ENCODE measurements at regions not wholly inside any gene's neighbourhood (a gene's known extent, or its start where the extent isn't known, plus 50 kb on each side); places are given as distances from the start of the nearest gene placed in this dataset.

GRCh38 chr2:216970359-216970915, 110.6 kb upstream of the TNP1 start:
- H3K4me3 Mint-ChIP-seq: no peak overlapping the region
- H3K36me3 Mint-ChIP-seq (ENCODE audit: insufficient read depth): no peaks in the 10 kb centered on the region
- ATAC-seq (replicated peaks; ENCODE audit: extremely low read depth, poor library complexity, severe bottlenecking): no peak
- peaks cover 16% of the 10 kb centered on the region for H3K27me3 Mint-ChIP-seq
- no peak overlapping the region for H3K27ac Mint-ChIP-seq (ENCODE audit: low read depth)
- H3K9me3 Mint-ChIP-seq: no peaks in the 10 kb centered on the region
- DNase-seq (ENCODE audit: low spot score in 2 of 2): no peak
- no peaks in the 10 kb centered on the region for H3K4me1 Mint-ChIP-seq

DNA sequence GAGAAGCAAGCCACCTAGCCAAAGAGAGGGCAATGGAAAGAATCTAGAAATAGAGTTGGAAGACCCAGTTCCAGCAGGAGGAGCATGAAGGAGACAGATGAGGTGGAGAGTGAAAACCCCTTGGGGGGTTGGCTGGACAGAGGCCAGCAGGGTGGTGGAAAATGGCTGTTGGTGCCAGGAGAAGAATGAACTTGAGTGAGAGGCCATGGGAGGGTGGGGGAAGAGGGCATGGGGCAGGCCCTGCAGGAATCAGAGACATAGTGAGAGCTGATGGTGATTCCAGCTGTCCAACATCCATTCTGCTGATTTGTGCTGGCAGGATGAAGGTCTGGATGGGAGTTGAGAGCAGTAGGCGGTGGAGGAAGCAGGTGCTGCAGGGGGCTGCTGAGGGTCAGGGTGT, 108.0 kb upstream of the TNP1 start:
- no peak for ATAC-seq (replicated peaks; ENCODE audit: extremely low read depth, poor library complexity, severe bottlenecking)
- DNase-seq (ENCODE audit: low spot score in 2 of 2): no peak
- no peak overlapping the region for H3K27ac Mint-ChIP-seq (ENCODE audit: low read depth)

GRCh38 chr2:216960671-216961268, 100.9 kb upstream of the TNP1 start:
- ATAC-seq (replicated peaks; ENCODE audit: extremely low read depth, poor library complexity, severe bottlenecking) (no peak), DNase-seq (ENCODE audit: low spot score in 2 of 2) (no peak)
- Mint-ChIP-seq H3K9me3 (no peaks in the 10 kb centered on the region), H3K4me3 (no peak overlapping the region), H3K27ac (ENCODE audit: low read depth) (no peak overlapping the region), H3K4me1 (no peaks in the 10 kb centered on the region), H3K27me3 (no peaks in the 10 kb centered on the region), H3K36me3 (ENCODE audit: insufficient read depth) (no peaks in the 10 kb centered on the region)

More for the DNA sequence above, 108.0 kb upstream of the TNP1 start:
- Mint-ChIP-seq H3K4me3 (no peak overlapping the region), H3K27me3 (peaks cover 16% of the 10 kb centered on the region), H3K9me3 (no peaks in the 10 kb centered on the region), H3K4me1 (no peaks in the 10 kb centered on the region), H3K36me3 (ENCODE audit: insufficient read depth) (no peaks in the 10 kb centered on the region)

DNA sequence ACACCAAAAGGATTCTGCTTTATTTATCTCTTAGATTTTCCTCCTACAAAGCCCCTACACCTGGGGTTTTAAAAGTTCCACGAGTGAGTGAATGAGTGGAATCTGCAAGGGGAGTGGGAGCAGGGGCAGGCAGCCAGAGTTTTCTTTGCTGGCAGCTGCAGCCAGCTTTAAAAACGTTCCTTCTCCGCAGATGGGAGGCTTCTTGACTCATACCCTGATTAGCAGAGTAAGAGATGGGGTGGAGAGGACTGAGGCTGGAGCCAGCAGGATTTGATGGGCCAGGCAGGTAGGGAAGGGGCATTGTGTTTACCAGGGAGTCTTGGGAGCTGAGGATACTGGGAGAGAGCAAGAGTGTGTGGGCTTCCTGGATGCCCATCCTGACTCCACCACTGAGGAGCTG, 99.6 kb upstream of the TNP1 start:
- Mint-ChIP-seq H3K36me3 (ENCODE audit: insufficient read depth) (no peaks in the 10 kb centered on the region), H3K27me3 (no peaks in the 10 kb centered on the region), H3K27ac (ENCODE audit: low read depth) (no peak overlapping the region), H3K9me3 (no peaks in the 10 kb centered on the region), H3K4me3 (no peak overlapping the region), H3K4me1 (no peaks in the 10 kb centered on the region)
- ATAC-seq (replicated peaks; ENCODE audit: extremely low read depth, poor library complexity, severe bottlenecking): no peak
- DNase-seq (ENCODE audit: low spot score in 2 of 2): no peak

DNA sequence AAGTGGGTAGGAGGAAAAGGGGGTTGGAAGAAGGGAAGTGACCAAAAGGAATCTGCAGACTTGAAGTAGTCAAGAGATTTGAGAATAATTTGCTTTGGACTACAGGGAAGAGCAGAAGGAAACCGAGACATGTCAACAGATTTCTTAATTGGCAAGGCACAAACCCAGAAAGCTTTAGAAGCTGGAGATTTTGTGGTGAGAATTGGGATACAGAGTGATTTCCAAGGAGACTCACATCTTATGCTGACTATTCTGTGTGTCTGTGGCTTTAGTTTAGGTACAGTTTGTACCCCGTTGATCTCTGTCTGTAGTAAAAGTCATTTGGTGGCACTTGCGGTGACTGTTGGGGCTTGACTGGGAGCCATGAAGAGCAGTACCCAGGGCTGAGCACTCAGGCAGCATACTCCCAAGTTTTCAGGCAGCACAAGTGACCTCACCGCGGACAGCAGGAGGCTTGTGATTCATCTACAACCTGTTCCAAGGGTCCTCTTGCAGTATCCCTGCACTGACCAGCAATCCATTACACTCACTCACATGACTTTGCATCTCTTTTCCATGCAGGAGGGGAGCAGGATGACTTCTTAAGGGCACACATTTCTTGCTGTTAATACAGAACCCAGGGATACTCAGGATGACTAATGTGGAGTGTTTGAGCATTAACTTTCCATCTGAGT, 97.1 kb upstream of the TNP1 start:
- no peak overlapping the region for H3K27ac Mint-ChIP-seq (ENCODE audit: low read depth)
- DNase-seq (ENCODE audit: low spot score in 2 of 2) (no peak), ATAC-seq (replicated peaks; ENCODE audit: extremely low read depth, poor library complexity, severe bottlenecking) (no peak)
- H3K9me3 Mint-ChIP-seq: peaks cover 11% of the 10 kb centered on the region
- H3K27me3 Mint-ChIP-seq: no peaks in the 10 kb centered on the region
- no peaks in the 10 kb centered on the region for H3K36me3 Mint-ChIP-seq (ENCODE audit: insufficient read depth)
- no peak overlapping the region for H3K4me3 Mint-ChIP-seq
- no peaks in the 10 kb centered on the region for H3K4me1 Mint-ChIP-seq

- DNase-seq (ENCODE audit: low spot score in 2 of 2): no peak
- Mint-ChIP-seq H3K4me3 (no peak overlapping the region), H3K4me1 (no peaks in the 10 kb centered on the region), H3K36me3 (ENCODE audit: insufficient read depth) (no peaks in the 10 kb centered on the region), H3K27me3 (peaks cover 4% of the 10 kb centered on the region), H3K9me3 (peaks cover 11% of the 10 kb centered on the region), H3K27ac (ENCODE audit: low read depth) (no peak overlapping the region)
- ATAC-seq (replicated peaks; ENCODE audit: extremely low read depth, poor library complexity, severe bottlenecking): no peak
Observed at GRCh38 chr2:216951171-216951570, 91.3 kb upstream of the TNP1 start.

DNA sequence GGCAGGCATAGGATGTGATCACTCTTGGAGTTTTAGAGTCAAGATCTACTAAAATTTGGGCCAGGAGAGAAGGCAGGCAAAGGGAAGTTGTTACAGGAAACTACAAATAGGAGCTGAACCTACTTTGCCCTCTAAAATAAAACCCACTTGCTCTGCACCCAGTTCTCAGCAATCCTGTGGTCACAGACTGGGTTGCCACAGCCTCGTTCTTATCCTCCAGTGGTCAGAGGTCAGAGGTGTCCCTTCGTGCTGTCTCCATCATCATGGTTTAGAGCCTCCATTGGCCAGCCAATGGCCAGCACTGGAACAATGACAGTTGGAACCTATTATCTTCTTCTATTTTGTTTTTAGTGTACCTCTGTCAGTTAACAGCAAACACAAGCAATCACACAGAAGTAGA, 90.7 kb upstream of the TNP1 start:
- ATAC-seq (replicated peaks; ENCODE audit: extremely low read depth, poor library complexity, severe bottlenecking) (no peak), DNase-seq (ENCODE audit: low spot score in 2 of 2) (no peak)
- H3K9me3 Mint-ChIP-seq: peaks cover 11% of the 10 kb centered on the region
- no peaks in the 10 kb centered on the region for H3K36me3 Mint-ChIP-seq (ENCODE audit: insufficient read depth)
- peaks cover 9% of the 10 kb centered on the region for H3K27me3 Mint-ChIP-seq
- H3K4me3 Mint-ChIP-seq: no peak overlapping the region
- no peaks in the 10 kb centered on the region for H3K4me1 Mint-ChIP-seq
- no peak overlapping the region for H3K27ac Mint-ChIP-seq (ENCODE audit: low read depth)

- peaks cover 11% of the 10 kb centered on the region for H3K9me3 Mint-ChIP-seq
- peaks cover 9% of the 10 kb centered on the region for H3K27me3 Mint-ChIP-seq
- no peak overlapping the region for H3K4me3 Mint-ChIP-seq
- DNase-seq (ENCODE audit: low spot score in 2 of 2) (no peak), ATAC-seq (replicated peaks; ENCODE audit: extremely low read depth, poor library complexity, severe bottlenecking) (no peak)
- no peaks in the 10 kb centered on the region for H3K36me3 Mint-ChIP-seq (ENCODE audit: insufficient read depth)
- no peak overlapping the region for H3K27ac Mint-ChIP-seq (ENCODE audit: low read depth)
- no peaks in the 10 kb centered on the region for H3K4me1 Mint-ChIP-seq
Observed at GRCh38 chr2:216949700-216950413, 90.0 kb upstream of the TNP1 start.

DNA sequence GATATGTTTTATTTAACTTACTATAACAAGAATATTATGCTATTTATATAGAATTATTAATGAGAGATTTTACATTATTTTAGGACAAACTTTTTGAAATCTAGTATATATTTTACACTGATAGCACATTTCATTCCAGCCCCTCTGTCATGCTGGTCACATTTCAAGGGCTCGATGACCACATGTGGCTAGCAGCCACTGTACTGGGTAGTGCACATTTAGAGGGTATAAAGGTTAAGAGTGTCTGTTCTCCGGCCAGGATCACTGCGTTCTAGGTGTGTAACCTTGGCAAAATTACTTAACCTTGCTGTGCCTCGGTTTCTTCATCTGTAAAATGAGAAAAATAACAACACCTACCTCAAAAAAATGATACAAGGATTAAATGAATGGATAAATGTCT, 87.2 kb upstream of the TNP1 start:
- ATAC-seq (replicated peaks; ENCODE audit: extremely low read depth, poor library complexity, severe bottlenecking) (no peak), DNase-seq (ENCODE audit: low spot score in 2 of 2) (no peak)
- Mint-ChIP-seq H3K27me3 (peaks cover 9% of the 10 kb centered on the region), H3K36me3 (ENCODE audit: insufficient read depth) (no peaks in the 10 kb centered on the region), H3K4me3 (no peak overlapping the region), H3K9me3 (no peaks in the 10 kb centered on the region), H3K27ac (ENCODE audit: low read depth) (no peak overlapping the region), H3K4me1 (no peaks in the 10 kb centered on the region)

- Mint-ChIP-seq H3K27me3 (peaks cover 9% of the 10 kb centered on the region), H3K4me1 (no peaks in the 10 kb centered on the region), H3K9me3 (no peaks in the 10 kb centered on the region), H3K4me3 (no peak overlapping the region), H3K36me3 (ENCODE audit: insufficient read depth) (no peaks in the 10 kb centered on the region), H3K27ac (ENCODE audit: low read depth) (no peak overlapping the region)
- ATAC-seq (replicated peaks; ENCODE audit: extremely low read depth, poor library complexity, severe bottlenecking) (no peak), DNase-seq (ENCODE audit: low spot score in 2 of 2) (no peak)
Observed at GRCh38 chr2:216944733-216945132, 84.9 kb upstream of the TNP1 start.

DNA sequence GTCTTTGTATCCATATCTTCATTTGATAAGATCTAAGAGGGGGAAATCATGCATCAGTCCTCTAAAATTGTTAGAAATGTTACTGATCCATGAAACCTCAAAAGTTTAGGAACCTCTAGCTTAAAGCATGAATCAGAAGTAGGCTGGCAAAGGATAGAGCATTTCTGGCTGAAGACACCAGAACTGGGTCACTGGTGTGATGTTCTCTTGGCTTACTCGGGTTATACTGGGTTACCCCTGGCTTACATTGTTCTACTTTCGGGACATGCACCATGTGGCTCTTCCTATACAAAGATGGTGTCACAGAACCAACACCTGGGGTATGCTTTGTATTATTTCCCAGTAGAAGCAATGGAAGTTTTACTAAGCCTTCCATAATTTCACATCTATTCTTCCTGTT, 83.2 kb upstream of the TNP1 start:
- Mint-ChIP-seq H3K36me3 (ENCODE audit: insufficient read depth) (no peaks in the 10 kb centered on the region), H3K27me3 (peaks cover 9% of the 10 kb centered on the region), H3K9me3 (no peaks in the 10 kb centered on the region), H3K4me1 (no peaks in the 10 kb centered on the region), H3K4me3 (no peak overlapping the region), H3K27ac (ENCODE audit: low read depth) (no peak overlapping the region)
- no peak for DNase-seq (ENCODE audit: low spot score in 2 of 2)
- no peak for ATAC-seq (replicated peaks; ENCODE audit: extremely low read depth, poor library complexity, severe bottlenecking)

- Mint-ChIP-seq H3K27ac (ENCODE audit: low read depth) (no peak overlapping the region), H3K9me3 (no peaks in the 10 kb centered on the region), H3K36me3 (ENCODE audit: insufficient read depth) (no peaks in the 10 kb centered on the region), H3K27me3 (peaks cover 9% of the 10 kb centered on the region), H3K4me3 (no peak overlapping the region), H3K4me1 (no peaks in the 10 kb centered on the region)
- ATAC-seq (replicated peaks; ENCODE audit: extremely low read depth, poor library complexity, severe bottlenecking) (no peak), DNase-seq (ENCODE audit: low spot score in 2 of 2) (no peak)
Observed at GRCh38 chr2:216942465-216942864, 82.6 kb upstream of the TNP1 start.

GRCh38 chr2:216942016-216942415, 82.2 kb upstream of the TNP1 start:
- H3K27ac Mint-ChIP-seq (ENCODE audit: low read depth): no peak overlapping the region
- DNase-seq (ENCODE audit: low spot score in 2 of 2) (no peak), ATAC-seq (replicated peaks; ENCODE audit: extremely low read depth, poor library complexity, severe bottlenecking) (no peak)
- H3K4me1 Mint-ChIP-seq: no peaks in the 10 kb centered on the region
- H3K27me3 Mint-ChIP-seq: peaks cover 13% of the 10 kb centered on the region
- no peaks in the 10 kb centered on the region for H3K36me3 Mint-ChIP-seq (ENCODE audit: insufficient read depth)
- H3K9me3 Mint-ChIP-seq: no peaks in the 10 kb centered on the region
- H3K4me3 Mint-ChIP-seq: no peak overlapping the region
